ENCODE measurements at regions not wholly inside any gene's neighbourhood (a gene's known extent, or its start where the extent isn't known, plus 50 kb on each side); places are given as distances from the start of the nearest gene placed in this dataset.

DNA sequence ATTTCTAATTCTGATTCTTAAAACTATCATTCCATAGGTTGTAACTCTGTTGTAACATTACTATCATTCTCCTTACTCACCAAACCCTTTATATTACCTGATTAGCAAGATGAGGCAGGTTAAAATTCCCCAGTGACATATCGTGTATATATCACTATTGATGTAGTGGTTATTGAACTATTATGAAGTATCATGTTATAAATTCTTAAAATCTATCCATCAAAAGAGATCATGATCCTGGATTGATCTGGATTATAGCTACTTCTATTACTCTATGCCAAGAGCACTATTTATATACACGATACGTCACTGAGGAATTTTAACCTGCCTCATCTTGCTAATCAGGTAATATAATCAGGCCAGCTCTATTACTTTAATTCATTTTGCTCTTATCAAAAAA, 533.9 kb downstream of the SLITRK6 start:
- Histone ChIP-seq H3K36me3 (ENCODE audit: control insufficient read depth, insufficient read depth, low read length) (no peaks in the 10 kb centered on the region), H3K9ac (ENCODE audit: low read depth, low read length) (no peak overlapping the region), H4K5ac (ENCODE audit: low read depth, low read length) (no peak overlapping the region), H2AFZ (replicated peaks; ENCODE audit: low read length, poor library complexity) (no peak overlapping the region), H4K91ac (ENCODE audit: insufficient read depth, low read depth, low read length) (no peak overlapping the region), H3K9me1 (ENCODE audit: insufficient read depth, low read length) (no peaks in the 10 kb centered on the region; the same call in 1 of the 2 replicates), H3K23ac (ENCODE audit: low read depth, low read length) (no peak overlapping the region), H3K27ac (ENCODE audit: insufficient read depth, low read length) (no peak overlapping the region), H3K27me3 (ENCODE audit: control insufficient read depth, insufficient read depth, low read length) (no peaks in the 10 kb centered on the region), H4K8ac (ENCODE audit: low read depth in 2 of 2, low read length in 2 of 2) (no peak overlapping the region), H3K4me3 (ENCODE audit: insufficient read depth, low read depth, low read length) (no peak overlapping the region), H2BK15ac (ENCODE audit: low read depth, low read length) (no peak overlapping the region), H3K18ac (ENCODE audit: low read depth, low read length) (no peak overlapping the region), H2BK20ac (ENCODE audit: low read depth, low read length) (no peak overlapping the region), H3K79me1 (ENCODE audit: low read depth in 1 of 2, low read length in 2 of 2) (no peaks in the 10 kb centered on the region), H2AK5ac (ENCODE audit: low read depth, low read length) (no peak overlapping the region), H2BK5ac (ENCODE audit: low read depth, low read length, poor library complexity, severe bottlenecking) (no peak overlapping the region), H3K14ac (replicated peaks; ENCODE audit: low read depth, low read length) (no peak overlapping the region), H3K4ac (ENCODE audit: low read depth, low read length) (no peak overlapping the region), H2AK9ac (replicated peaks; ENCODE audit: low read depth, low read length, poor library complexity) (no peak overlapping the region), H3K56ac (ENCODE audit: extremely low read depth, insufficient read depth, low read length) (no peak overlapping the region), H2BK120ac (ENCODE audit: low read depth, low read length) (no peak overlapping the region), H3K4me1 (ENCODE audit: control insufficient read depth, insufficient read depth, low read length) (no peaks in the 10 kb centered on the region), H3K4me2 (ENCODE audit: low read depth, low read length) (no peak overlapping the region), H3K9me3 (ENCODE audit: control insufficient read depth, insufficient read depth, low read length) (no peaks in the 10 kb centered on the region), H4K20me1 (ENCODE audit: insufficient read depth, low read length) (no peaks in the 10 kb centered on the region)
- WGBS, 2 experiments (ENCODE audit: extremely low coverage in 2 of 2, insufficient read length in 1 of 2) = 100% methylated on average over 1 of the region's 3 CpGs; no CpG with 5 or more reads in 1 of the 2 experiments
- dilution Hi-C loops (cut with HindIII; ENCODE audit: low sequenced_read_pairs, unreplicated experiment) (no loop called here), intact Hi-C loops (cut with micrococcal nuclease) (no loop called here), in situ Hi-C loops (cut with MboI; ENCODE audit: low sequenced_read_pairs) (no loop called here)
- DNase-seq (no peak), ATAC-seq (ENCODE audit: low read depth) (no peak)
- ChIA-PET POLR2A (ENCODE audit: unreplicated experiment) (no interaction called here), CTCF (interaction anchor here (0.5 to 0.6 kb wide), 2 partner anchors 12 to 438 kb away, joined by 3 read pairs; no protein-coding TSS in a partner anchor)
- TF ChIP-seq MXI1 (IDR thresholded peaks at IDR 0.05; ENCODE audit: borderline replicate concordance, low read depth, low read length) (no peak), RCOR1 (IDR thresholded peaks at IDR 0.05; ENCODE audit: insufficient replicate concordance, low read length) (no peak), FOS (IDR thresholded peaks at IDR 0.05; ENCODE audit: low read depth, low read length) (no peak)
- no TSS peak for BruUV-seq (replicated peaks)

Data from IMR-90 (cell line).